ENCODE measurements at regions not wholly inside any gene's neighbourhood (a gene's known extent, or its start where the extent isn't known, plus 50 kb on each side); places are given as distances from the start of the nearest gene placed in this dataset.

- TF ChIP-seq CTCF (IDR thresholded peaks at IDR 0.05) (no peak), POLR2AphosphoS5 (IDR thresholded peaks at IDR 0.05) (no peak), EP300 (IDR thresholded peaks at IDR 0.05) (no peak), POLR2A (IDR thresholded peaks at IDR 0.05) (no peak)
Observed at GRCh38 chr18:7370375-7370774, 139.5 kb downstream of the LRRC30 start.

All from sigmoid colon (tissue), 4 donors.